GM21526 (cell line): ENCODE measurements at regions not wholly inside any gene's neighbourhood (a gene's known extent, or its start where the extent isn't known, plus 50 kb on each side); places are given as distances from the start of the nearest gene placed in this dataset.
"Not testable (repeated sequence)": the region's sequence is repeated elsewhere in the genome, so short reads cannot be mapped to it uniquely, and the experiment has no call there.

ENCODE experiments used
- ATAC-seq: cut with Tn5 transposase; IDR thresholded peaks from one replicate; pipeline ENCODE4 v1.9.1; 2021; ENCODE audit warnings: moderate library complexity; ENCODE audit not compliant: unreplicated experiment, low FRiP score

DNA sequence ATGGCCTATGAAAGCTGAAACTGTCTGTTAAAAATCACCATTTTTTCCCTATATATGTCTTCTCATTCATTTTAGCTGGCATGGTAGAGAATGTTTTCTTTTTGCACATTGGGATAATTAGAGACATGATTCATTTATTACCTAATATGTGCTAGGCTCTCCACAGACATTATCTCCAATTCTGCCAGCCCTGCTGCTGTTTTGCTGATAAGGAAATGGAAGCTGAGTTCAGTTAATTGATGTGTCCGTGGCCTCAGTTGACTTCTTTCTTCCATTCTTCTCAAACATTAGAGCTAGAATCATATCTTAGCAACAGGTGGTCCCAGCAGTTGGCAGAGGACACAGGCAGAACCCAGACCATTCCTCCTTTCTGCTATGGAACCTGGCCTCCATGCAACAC, 644.1 kb upstream of the CITED2 start:
- ATAC-seq, result no peak

DNA sequence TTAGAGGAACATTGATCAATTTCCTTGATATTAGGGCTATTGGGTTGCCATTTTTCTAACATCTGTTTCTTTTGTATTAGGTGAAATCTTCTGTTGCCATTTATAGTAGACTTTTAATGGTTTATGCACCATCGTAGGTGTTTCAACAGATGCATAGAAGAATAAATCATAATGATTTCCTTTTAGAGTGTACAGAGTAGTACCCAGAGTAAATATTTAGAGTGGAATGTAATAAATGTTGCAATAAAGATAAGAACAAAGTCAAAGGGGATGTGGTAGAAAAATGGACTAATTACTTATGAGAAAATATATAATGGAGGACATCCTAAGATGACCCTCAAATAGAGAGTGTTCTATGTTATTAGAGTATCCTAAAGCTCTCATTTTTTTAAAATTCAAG, 643.0 kb upstream of the CITED2 start:
- ATAC-seq, result no peak

DNA sequence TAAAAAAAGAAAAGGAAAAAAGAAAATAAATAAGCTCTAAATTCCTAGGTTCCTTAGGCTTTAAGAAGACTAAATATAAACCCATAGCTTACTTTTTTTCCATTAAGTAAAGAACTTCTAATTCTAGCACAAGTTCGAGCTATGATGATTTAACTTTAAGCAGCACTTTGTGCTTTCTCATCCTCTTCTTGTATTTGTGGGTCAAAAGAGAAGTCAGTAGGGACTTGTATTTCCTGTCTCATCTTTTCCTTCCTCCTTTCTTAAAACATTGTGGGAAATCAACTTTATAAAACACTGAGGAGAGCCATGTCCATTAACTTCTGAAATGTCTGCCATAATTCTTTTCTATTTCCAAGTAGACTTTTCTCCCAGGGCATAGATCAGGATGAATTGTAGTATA, 637.7 kb upstream of the CITED2 start:
- no peak for ATAC-seq

DNA sequence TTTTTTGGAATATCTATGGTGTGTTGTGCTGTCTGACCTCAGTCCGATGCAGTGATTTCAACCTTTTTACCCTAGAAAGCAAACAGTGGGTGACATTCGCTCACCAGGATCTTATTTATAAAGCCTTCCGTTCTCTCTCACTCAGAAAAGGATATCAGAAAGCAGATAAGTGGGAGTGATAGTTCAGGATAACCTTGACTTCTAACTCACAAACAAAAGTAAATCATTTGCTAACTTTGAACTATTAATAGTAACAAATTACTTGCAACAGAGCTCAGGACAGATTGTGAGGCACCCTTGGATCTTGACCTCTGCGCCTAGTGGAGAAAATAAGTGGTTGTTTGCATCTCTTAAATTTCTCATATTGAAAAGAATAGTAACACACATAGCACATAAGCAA, 637.1 kb upstream of the CITED2 start:
- ATAC-seq, result no peak

DNA sequence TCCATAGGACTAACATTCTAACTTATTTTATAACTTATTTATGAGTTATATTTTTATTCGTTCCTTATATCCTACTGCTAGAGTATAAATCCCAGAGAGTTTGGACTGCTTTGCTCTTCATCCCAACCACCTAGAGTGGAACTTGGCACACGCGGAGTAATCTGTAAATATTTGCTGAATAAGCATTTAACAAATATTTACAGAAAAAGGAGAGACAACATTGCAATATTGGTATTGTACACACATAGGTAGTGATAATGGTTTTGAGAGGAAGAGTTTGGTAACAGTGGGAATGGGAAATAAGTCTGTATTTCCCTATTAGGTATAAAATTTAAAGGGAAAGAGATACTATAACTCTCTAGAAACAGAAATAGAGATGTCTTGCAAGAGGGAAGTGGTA, 634.8 kb upstream of the CITED2 start:
- no peak for ATAC-seq

DNA sequence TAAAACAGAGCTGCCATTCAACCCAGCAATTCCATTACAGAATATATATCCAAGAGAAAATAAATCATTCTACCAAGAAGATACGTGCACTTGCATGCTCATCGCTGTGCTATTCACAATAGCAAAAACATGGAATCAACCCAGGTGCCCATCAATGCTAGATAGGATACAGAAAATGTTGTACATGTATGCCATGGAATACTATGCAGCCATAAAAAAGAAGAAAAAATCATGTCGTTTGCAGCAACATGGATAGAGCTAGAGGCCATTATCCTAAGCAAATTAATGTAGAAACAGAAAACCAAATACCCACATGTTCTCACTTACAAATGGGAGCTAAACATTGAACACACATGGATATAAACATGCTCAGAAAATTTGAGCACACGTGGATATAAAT, 633.1 kb upstream of the CITED2 start:
- ATAC-seq, result no peak

DNA sequence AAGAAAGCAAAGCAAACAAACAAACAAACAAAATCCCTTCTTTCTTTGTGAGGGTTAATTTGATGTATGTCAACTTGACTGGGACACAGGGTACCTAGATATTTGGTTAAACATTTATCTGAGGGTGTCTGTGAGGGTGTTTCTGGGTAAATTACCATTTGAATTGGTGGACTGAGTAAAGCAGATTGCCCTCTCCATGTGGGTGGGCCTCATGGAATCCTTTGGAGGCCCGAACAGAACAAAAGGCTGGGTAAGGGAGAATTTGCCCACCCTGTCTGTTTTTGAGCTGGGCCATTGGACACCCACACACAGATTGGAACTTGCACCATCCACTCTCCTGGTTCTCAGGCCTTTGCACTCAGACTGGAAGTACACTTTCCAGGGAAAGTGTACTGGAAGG, 628.8 kb upstream of the CITED2 start:
- ATAC-seq, result no peak

DNA sequence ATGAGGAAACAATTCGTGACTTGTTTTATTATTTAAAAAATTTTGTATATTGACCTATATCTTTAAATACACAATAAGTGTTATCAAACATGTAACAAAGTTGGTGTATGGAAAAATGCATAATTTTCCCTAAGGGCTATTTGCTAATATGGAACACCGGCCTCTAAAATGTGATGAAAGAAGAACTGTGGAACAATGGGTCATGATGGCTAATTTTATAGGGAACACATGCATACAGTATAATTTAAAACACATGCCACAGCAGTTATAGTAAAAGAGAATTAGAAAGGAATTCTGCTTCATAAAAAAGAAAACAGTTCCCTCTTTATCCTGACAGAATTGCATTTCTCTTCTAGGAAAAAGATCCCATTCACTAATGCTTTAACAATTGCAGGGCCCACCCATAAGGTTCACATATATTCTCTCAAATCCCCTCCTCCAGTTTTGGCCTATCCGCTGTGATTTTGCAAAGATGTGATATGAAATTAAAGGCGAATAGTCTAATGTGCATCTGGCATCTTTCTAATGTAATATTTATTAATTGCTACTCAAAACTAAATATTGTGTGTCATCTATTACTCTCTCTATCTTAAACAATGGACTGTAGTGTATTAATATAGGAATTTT, 628.1 kb upstream of the CITED2 start:
- no peak for ATAC-seq

DNA sequence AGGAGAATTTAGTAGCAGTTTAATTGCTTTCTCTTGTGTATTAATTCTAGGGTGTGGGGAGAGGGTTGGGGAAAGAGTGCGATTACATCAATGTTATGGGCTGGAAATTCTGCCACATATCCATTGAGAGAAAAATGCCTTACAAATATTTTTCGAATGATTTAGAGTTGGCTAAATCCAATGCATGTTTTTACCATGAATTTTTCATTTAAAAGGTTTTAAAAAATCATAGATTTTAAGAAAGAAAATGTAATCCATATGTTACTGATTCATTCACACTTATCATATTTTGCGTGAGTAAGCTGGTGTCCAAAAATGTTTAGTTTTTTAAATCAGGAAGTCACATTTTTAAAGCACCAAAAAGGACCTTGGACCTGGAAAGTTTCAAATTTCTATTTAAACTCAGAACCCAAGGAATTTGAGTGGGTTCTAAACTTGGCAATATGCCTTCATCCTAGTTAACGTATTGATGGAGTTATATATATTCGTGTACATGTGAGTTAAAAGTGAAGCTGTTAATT, 627.4 kb upstream of the CITED2 start:
- no peak for ATAC-seq

DNA sequence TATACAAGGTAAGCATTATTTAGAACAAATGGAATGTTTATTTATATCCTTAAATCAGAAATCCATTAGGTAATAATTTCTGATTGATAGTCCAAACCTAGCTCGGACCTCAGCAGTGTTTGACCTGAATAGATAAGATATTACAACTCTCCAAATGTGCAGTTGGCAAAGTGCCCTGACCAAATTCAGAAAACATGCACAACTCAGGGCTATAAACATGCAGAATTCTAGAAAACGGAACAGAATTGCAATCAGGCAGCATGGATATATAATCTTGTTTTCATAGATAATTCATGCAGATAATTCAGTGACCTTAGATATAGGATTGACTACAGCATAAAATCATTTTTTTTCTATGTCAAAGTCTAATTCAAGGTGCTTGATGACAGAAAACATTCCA, 626.6 kb upstream of the CITED2 start:
- no peak for ATAC-seq

DNA sequence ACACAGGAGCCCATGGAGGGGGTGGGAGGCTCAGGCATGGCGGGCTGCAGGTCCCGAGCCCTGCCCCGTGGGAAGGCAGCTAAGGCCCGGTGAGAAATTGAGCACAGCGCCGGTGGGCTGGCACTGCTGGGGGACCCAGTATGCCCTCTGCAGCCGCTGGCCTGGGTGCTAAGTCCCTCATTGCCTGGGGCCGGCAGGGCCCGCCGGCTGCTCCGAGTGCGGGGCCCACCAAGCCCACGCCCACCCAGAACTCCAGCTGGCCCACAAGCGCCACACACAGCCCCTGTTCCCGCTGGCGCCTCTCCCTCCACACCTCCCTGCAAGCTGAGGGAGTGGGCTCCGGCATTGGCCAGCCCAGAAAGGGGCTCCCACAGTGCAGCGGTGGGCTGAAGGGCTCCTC, 625.2 kb upstream of the CITED2 start:
- not testable (repeated sequence) for ATAC-seq

DNA sequence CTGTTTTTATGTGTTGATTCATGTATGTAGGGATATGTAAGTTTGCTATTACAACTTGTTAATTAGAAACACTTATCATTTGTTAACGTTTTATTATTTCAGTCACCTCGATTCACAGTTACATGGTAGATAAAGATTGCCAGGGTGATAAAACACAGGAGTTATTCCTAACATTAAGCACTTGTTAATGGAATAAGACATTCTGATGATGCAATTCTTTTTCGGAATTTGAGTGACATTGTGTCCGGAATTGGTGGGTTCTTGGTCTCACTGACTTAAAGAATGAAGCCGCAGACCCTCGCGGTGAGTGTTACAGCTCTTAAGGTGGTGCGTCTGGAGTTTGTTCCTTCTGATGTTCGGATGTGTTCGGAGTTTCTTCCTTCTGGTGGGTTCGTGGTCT, 624.0 kb upstream of the CITED2 start:
- ATAC-seq, result not testable (repeated sequence)

DNA sequence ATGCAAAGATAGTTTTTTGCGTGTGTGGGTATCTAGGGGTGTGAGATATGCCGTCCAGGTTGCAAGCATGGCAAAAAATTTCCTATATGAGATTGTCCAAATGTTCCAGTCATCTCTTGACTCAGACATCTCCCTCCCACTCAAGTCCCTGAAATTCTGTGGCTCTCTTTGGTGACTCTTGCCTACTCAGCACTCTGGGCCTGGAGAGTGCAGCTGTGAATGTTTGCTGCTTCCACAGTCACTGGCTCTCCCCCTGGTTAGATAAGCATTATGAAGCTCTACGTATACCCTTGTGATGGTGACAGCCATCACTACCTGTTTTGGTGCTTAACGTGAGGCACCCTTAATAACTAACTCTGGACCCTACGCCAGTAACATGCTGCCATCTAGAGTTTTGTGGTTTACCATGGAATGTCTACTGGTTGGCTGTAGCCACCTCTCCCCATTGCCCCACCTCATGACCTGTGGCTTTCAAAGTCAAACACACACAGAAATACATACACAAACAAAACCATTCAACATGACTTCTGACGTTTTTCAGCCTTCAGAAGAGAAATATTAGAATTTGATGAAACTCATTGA, 621.9 kb upstream of the CITED2 start:
- peak; percentile 81 for ATAC-seq

DNA sequence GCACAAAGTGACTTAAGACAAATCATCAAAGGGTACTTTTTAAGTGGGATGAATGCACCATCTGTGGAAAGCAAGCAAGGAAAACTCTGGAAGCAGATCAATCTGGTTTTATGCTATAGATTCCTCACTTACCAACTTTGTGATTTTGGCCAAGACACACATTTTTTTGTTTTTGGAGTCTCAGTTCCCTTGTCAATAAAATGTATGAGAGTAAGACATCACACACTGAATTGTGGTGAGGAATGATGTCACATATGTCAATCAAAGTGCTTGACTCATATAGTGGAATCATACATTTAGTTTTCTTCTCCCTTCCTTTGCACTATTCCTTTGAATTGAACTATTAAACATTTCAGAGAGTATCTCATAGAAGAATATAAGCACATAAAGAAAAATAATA, 620.5 kb upstream of the CITED2 start:
- ATAC-seq, result no peak

DNA sequence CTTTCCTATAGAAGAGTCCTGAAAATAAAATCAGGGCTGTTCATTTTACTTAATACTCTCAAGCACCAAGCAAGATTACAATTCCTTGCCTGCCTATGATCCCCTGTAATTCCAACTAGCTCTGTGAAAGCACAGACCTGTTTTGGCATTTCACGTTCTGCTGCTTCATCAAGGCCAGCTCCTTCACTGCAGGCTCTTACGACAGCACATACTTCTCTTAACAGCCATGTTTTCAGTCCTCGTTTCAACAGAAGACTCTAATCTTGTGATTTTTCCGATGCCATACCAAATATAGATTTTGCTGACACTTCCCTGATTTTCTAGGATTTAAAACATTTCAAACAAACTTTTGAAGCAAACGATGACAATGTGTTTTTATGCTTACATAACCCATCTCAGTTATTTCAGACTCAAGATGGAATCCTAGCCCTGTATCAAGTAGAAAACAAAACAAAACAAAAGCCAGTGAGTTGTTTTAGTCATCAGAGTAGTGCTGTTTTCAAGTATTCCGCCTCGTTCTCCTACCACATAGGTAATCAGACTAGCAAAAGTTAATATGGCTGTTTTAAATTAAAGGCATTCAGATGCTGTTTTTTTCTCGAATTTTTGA, 616.5 kb upstream of the CITED2 start:
- no peak for ATAC-seq

DNA sequence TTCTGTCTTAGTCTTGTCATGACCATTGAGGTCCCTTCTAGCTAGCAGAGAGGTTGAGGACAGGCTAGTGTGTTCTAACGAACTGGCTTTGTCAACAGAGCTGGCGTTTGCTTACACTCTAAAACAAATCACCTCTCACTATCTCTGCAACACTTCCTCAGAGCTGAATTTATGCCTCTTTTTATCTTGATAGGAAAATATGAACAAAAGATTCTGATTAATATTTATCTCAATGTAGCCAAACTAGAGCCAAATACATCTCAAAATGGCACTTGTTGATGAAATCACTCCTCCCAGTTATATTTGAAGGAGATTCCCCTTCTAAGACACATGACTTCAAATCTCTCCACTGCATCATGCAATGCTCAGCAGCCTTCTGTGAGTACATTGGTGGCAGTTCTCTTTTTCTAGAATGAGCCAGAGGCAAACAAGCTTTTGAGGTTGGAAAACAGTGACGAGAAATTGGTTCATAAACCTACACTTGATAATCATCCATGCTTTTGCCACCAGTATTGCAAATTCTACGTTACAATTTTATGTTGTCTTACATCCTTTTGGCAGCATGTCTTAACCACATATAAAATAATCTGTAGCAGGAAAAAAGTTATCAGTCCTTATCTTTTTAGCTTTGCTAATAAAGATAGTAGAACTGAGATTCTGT, 615.7 kb upstream of the CITED2 start:
- ATAC-seq, result no peak

DNA sequence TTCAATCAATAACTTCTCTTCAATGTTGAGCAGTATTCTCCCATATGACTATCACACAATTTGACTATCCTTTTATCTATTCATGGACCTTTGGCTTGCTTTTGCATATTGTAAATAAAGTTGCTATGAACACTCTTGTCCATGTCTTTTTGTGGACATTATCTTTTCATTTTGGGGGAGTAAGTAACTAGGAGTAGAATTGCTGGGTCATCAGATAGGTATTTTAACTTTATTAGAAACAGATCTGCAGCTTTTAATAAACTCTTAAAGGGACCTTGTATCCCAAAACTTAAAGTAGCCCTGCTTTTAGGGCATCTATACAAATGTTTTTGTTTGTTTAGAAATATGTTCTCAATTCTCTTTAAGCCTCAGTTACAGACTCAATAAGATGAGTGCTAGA, 614.2 kb upstream of the CITED2 start:
- ATAC-seq, result no peak

DNA sequence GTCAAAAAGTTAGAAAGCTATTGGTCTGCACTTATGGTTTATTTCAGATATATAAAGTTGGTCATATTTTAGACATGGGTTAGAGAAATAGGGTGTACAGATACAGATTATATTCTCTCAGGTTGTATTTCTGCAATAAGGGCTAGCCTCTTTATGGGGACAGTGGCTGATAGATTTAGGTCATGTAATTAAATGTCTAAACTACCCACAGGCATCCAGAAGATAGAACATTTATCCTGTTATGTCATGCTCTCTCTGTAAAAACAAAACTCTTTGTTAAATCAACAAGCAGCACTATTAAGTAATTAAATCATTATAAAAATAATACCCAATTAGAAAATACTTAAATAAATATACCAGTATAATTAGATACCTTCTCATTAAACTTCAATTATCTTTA, 612.6 kb upstream of the CITED2 start:
- no peak for ATAC-seq

DNA sequence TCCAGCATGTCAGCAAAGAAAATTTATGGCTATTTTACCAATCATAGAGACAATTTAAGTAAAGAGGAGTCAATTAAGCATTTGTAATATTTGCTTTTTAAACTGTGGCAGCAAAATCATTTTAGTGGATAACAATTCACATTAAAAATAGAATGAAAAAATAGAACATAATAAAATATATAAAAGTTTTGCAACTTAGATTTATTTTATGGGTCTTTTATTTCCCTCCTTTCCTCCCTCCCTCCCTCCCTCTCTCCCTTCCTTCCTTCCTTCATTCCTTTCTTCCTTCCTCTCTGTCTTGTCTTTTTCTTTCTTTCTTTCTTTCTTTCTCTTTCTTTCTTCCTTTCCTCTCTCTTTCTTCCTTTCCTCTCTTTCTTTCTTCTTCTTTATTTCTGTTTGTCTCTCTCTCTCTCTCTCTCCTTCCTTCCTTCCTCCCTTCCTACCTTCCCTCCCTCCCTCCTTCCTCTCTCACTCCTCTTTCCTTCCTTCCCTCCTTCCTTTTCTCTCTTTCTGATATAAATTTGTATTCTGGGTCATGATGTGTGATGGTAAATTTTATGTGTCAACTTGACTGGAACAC, 610.9 kb upstream of the CITED2 start:
- ATAC-seq, result no peak

DNA sequence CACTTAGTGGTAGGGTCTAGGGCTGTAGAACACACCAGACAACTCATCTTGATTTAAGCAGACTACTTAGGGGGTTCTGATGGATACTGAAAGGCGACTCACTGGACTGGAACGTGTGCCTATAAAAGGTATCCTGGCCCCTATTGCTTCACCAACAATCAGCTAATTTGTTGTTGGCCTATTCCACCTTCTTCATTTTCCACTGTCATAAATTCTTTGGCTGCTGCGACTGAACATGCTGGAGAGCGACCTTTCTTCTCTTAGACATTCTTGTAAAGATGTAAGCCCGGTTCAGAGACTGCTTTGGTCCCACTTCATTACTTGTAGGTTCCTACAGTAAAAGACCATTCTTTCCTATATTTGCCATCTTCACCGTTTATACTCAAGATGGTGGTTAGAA, 609.9 kb upstream of the CITED2 start:
- no peak for ATAC-seq

DNA sequence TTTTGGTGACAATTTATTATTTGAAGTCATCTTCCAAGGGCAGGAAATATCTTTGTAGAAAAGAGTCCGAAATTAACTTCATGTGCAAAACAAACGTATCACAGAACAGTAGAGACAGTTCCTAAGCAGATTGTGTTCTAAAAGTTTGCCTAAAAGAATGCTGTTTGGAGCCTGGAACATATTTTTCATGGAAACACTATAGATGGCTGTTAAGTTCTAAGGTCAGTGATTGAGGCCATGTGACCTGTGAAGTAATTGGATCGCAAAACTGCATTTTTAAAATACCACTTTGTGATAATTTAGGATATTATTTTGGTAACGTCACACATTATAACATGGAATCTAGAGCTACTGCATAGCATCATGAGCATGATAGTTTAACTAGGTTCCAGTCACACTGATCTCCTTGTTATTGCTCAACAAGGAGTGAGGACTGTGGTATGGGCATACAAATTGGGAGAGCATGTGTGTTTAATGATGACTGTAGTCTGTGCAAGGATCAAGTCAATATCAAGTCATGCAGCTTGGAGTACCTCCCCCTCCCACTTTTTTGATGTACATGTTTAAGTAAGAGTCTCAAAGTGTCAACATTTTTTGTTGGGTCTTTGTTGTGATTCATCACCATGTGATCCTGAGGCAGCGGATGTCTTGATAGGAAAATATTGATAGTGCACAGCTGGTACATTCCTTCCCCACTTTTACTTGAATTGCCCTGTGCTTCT, 609.3 kb upstream of the CITED2 start:
- ATAC-seq, result no peak
